GM23338 (cell line): ENCODE measurements at regions not wholly inside any gene's neighbourhood (a gene's known extent, or its start where the extent isn't known, plus 50 kb on each side); places are given as distances from the start of the nearest gene placed in this dataset.

ENCODE experiments used
- CREB1 ChIP-seq: fragments of 250-450 bp; sonication (Bioruptor Pico); IDR thresholded peaks from 2 replicates; pipeline ENCODE4 v1.5.0; 2020; ENCODE audit warnings: low read depth, mild to moderate bottlenecking, moderate library complexity
- ETS1 ChIP-seq: IDR thresholded peaks from 2 replicates; pipeline ENCODE4 v1.6.1; 2016; ENCODE audit warnings: antibody characterized with exemption
- EZH2 ChIP-seq: fragments of 200-600 bp; sonication (generic); IDR thresholded peaks from one replicate; pipeline ENCODE4 v1.8.0; 2017; ENCODE audit warnings: antibody characterized with exemption, mild to moderate bottlenecking, low read depth; ENCODE audit not compliant: unreplicated experiment
- EZH2phosphoT487 ChIP-seq: fragments of 200-600 bp; sonication (generic); IDR thresholded peaks from one replicate; pipeline ENCODE4 v1.8.1; 2018; ENCODE audit warnings: antibody characterized with exemption; ENCODE audit not compliant: unreplicated experiment
- POLR2AphosphoS5 ChIP-seq: IDR thresholded peaks from 2 replicates; pipeline ENCODE4 v1.6.1; 2016; ENCODE audit warnings: antibody characterized with exemption, low read depth
- ZNF331 ChIP-seq: fragments of 250-450 bp; sonication (Bioruptor Pico); IDR thresholded peaks from 2 replicates; pipeline ENCODE4 v1.5.0; 2020; ENCODE audit warnings: low read depth, mild to moderate bottlenecking, moderate library complexity
- TF ChIP-seq, protein P1 (sequence below), 2 experiments: fragments of 200-600 bp in 1 of 2; sonication (generic) in 1 of 2; conservative IDR thresholded peaks; 2 replicates each; pipeline versions ENCODE4 v1.5.1 to v1.6.1; 2016 to 2017; ENCODE audit warnings: antibody characterized with exemption in 2 of 2, low read depth in 2 of 2, mild to moderate bottlenecking in 2 of 2, moderate library complexity in 1 of 2
- TF ChIP-seq, protein P2 (sequence below): IDR thresholded peaks from one replicate; pipeline ENCODE4 v1.6.1; 2018; ENCODE audit warnings: antibody characterized with exemption; ENCODE audit not compliant: unreplicated experiment

DNA sequence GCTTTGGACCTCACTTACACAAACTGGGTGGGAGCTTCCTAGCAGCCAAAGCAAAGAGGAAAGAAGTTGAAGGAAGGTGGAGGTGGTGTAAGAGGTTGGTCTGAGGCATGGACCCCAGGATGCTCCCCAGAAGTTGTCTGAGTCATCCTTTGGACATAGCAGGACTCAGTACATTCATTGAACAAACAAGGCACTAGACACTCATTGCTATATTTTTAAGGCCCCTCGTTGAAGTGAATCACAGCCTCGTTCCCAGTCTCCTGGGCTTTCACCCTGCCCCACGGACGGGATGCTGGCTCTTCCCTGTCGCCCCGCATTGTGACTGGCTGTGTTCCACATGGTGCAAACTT, 95.9 kb upstream of the FGF3 start:
- TF ChIP-seq, protein P1, sequence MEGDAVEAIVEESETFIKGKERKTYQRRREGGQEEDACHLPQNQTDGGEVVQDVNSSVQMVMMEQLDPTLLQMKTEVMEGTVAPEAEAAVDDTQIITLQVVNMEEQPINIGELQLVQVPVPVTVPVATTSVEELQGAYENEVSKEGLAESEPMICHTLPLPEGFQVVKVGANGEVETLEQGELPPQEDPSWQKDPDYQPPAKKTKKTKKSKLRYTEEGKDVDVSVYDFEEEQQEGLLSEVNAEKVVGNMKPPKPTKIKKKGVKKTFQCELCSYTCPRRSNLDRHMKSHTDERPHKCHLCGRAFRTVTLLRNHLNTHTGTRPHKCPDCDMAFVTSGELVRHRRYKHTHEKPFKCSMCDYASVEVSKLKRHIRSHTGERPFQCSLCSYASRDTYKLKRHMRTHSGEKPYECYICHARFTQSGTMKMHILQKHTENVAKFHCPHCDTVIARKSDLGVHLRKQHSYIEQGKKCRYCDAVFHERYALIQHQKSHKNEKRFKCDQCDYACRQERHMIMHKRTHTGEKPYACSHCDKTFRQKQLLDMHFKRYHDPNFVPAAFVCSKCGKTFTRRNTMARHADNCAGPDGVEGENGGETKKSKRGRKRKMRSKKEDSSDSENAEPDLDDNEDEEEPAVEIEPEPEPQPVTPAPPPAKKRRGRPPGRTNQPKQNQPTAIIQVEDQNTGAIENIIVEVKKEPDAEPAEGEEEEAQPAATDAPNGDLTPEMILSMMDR (conservative IDR thresholded peaks at IDR 0.05; ENCODE audit: low read depth in 2 of 2), result no peak
- no peak for TF ChIP-seq EZH2
- TF ChIP-seq EZH2phosphoT487, result no peak
- TF ChIP-seq POLR2AphosphoS5, result no peak
- TF ChIP-seq, protein P2, sequence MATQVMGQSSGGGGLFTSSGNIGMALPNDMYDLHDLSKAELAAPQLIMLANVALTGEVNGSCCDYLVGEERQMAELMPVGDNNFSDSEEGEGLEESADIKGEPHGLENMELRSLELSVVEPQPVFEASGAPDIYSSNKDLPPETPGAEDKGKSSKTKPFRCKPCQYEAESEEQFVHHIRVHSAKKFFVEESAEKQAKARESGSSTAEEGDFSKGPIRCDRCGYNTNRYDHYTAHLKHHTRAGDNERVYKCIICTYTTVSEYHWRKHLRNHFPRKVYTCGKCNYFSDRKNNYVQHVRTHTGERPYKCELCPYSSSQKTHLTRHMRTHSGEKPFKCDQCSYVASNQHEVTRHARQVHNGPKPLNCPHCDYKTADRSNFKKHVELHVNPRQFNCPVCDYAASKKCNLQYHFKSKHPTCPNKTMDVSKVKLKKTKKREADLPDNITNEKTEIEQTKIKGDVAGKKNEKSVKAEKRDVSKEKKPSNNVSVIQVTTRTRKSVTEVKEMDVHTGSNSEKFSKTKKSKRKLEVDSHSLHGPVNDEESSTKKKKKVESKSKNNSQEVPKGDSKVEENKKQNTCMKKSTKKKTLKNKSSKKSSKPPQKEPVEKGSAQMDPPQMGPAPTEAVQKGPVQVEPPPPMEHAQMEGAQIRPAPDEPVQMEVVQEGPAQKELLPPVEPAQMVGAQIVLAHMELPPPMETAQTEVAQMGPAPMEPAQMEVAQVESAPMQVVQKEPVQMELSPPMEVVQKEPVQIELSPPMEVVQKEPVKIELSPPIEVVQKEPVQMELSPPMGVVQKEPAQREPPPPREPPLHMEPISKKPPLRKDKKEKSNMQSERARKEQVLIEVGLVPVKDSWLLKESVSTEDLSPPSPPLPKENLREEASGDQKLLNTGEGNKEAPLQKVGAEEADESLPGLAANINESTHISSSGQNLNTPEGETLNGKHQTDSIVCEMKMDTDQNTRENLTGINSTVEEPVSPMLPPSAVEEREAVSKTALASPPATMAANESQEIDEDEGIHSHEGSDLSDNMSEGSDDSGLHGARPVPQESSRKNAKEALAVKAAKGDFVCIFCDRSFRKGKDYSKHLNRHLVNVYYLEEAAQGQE, result no peak
- no peak for TF ChIP-seq ETS1
- no peak for TF ChIP-seq CREB1 (CRISPR knock-in tag)
- TF ChIP-seq ZNF331 (CRISPR knock-in tag), result no peak
